ENCODE measurements at regions not wholly inside any gene's neighbourhood (a gene's known extent, or its start where the extent isn't known, plus 50 kb on each side); places are given as distances from the start of the nearest gene placed in this dataset.
"Not testable (repeated sequence)": the region's sequence is repeated elsewhere in the genome, so short reads cannot be mapped to it uniquely, and the experiment has no call there.

GRCh38 chr18:59810735-59811520 lies 88.9 kb upstream of the PMAIP1 start:
- Histone ChIP-seq H3K27me3 (no peaks in the 10 kb centered on the region), H3K4me3 (no peak overlapping the region), H3K4me2 (no peak overlapping the region), H3K9me3 (replicated peaks in 1 of 11) (no peaks in the 10 kb centered on the region), H3K27ac (no peak overlapping the region), H3K4me1 (no peaks in the 10 kb centered on the region), H3K9ac (no peak overlapping the region), H3K36me3 (no peaks in the 10 kb centered on the region), H4K20me1 (no peaks in the 10 kb centered on the region)
- no peak for TF ChIP-seq Cebpa-rat (IDR thresholded peaks at IDR 0.05)

DNA sequence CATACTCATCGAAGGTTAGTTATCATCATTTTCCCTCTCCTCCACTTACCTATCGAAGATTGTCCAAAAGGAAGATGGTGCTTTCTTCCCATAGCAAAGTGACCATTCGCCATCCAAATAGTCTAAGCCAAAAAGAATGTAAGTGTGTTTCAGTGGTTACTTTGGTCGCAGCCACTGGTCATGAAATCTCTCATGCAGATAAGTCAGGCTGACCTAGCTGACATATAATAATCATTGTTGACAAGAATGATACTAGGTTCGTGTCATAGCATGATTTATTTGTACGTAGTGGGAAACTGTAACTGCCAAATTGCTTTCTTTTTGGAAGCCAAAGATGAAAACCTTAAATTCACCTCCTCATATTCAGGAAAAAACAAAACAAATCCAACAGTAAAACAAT lies 89.6 kb upstream of the PMAIP1 start:
- no peak for TF ChIP-seq Cebpa-rat (IDR thresholded peaks at IDR 0.05)
- Histone ChIP-seq H4K20me1 (no peaks in the 10 kb centered on the region), H3K4me2 (no peak overlapping the region), H3K27ac (no peak overlapping the region), H3K27me3 (no peaks in the 10 kb centered on the region), H3K9me3 (replicated peaks in 1 of 11) (no peaks in the 10 kb centered on the region), H3K9ac (no peak overlapping the region), H3K4me3 (no peak overlapping the region), H3K4me1 (no peaks in the 10 kb centered on the region), H3K36me3 (no peaks in the 10 kb centered on the region)

DNA sequence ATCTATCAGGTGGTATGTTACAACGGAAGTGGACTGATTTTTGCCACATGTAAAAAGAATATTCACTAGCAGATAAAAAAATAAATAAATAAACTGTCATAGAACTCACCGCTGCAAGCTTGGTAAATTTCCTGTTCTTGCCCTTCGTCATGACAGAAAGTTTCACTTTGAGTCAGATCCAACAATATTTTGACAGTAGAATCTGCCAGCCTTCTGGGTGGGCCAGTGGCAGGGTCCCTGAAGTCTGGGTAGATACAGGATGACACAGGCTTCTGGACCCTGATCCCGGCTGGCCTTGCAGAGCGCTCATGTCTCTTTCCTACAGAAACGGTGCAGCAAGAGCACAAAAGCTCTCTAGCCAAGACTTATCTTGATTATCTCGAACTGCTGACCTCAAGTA lies 97.8 kb upstream of the PMAIP1 start:
- Histone ChIP-seq H3K4me2 (peak overlapping the region; percentile 14 to 75 (median 53); a peak in 19 of 22 replicates), H3K27ac (no peak overlapping the region), H3K4me1 (peaks cover 8 to 12% (median 10%) of the 10 kb centered on the region in 10 experiments; a peak in 19 of 20 replicates), H3K9me3 (replicated peaks in 1 of 11) (no peaks in the 10 kb centered on the region), H4K20me1 (no peaks in the 10 kb centered on the region), H3K9ac (peak overlapping the region in 1 of 11 experiments; percentile 13; a peak in 1 of 22 replicates), H3K36me3 (no peaks in the 10 kb centered on the region), H3K4me3 (no peak overlapping the region), H3K27me3 (no peaks in the 10 kb centered on the region)
- TF ChIP-seq Cebpa-rat (IDR thresholded peaks at IDR 0.05): no peak

DNA sequence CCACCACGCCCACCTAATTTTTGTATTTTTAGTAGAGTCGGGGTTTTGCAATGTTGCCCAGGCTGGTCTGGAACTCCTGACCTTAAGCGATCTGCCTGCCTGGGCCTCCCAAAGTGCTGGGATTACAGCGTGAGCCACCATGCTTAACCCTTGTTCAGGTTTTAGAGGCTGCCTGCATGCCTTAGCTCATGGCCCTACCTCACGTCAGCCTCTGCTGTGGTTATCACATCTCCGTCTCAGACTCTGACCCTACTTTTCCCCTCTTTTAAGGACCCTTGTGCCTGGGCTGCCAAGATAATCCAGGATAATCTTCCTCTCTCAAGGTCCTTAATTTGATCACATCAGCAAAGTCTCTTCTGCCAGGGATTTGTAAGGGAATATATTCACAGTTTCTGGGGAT lies 98.2 kb upstream of the PMAIP1 start:
- Histone ChIP-seq H3K9me3 (replicated peaks in 1 of 11) (no peaks in the 10 kb centered on the region), H3K4me1 (peaks cover 8 to 12% (median 10%) of the 10 kb centered on the region in 10 experiments; a peak in 19 of 20 replicates), H3K4me3 (no peak overlapping the region), H3K4me2 (peak overlapping the region; percentile 14 to 75 (median 53); a peak in 17 of 22 replicates), H3K27ac (no peak overlapping the region), H3K27me3 (no peaks in the 10 kb centered on the region), H3K9ac (peak overlapping the region in 1 of 11 experiments; percentile 13; a peak in 1 of 22 replicates), H4K20me1 (no peaks in the 10 kb centered on the region), H3K36me3 (no peaks in the 10 kb centered on the region)
- no peak for TF ChIP-seq Cebpa-rat (IDR thresholded peaks at IDR 0.05)

DNA sequence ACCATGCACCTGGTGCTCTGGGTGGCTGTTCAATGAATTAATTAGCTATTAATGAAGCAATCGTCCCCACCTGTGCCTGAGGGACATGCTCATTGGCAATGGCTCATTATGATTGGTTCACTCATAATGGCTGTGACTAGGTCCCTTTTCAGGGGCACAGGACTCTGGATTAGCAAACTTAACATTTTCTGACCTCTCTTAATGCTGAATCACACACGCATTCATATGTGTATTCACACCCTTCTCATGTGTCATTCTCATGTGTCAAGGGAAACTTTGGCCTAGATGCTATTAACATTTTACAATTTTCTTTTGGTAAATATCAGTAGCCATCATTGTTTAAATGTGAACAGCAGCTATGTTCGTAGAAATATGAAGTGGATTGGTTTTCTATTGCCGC lies 98.9 kb upstream of the PMAIP1 start:
- peaks cover 8 to 12% (median 10%) of the 10 kb centered on the region in 10 experiments; a peak in 19 of 20 replicates for H3K4me1 ChIP-seq
- no peak overlapping the region for H3K27ac ChIP-seq
- no peak overlapping the region for H3K9ac ChIP-seq
- H4K20me1 ChIP-seq: no peaks in the 10 kb centered on the region
- no peak overlapping the region for H3K4me3 ChIP-seq
- no peaks in the 10 kb centered on the region for H3K36me3 ChIP-seq
- no peak overlapping the region for H3K4me2 ChIP-seq
- no peak for TF ChIP-seq Cebpa-rat (IDR thresholded peaks at IDR 0.05)
- no peaks in the 10 kb centered on the region for H3K27me3 ChIP-seq
- H3K9me3 ChIP-seq (replicated peaks in 1 of 11): no peaks in the 10 kb centered on the region

- Histone ChIP-seq H3K36me3 (no peaks in the 10 kb centered on the region), H3K9me3 (replicated peaks in 1 of 11) (no peaks in the 10 kb centered on the region), H3K9ac (no peak overlapping the region), H3K27me3 (no peaks in the 10 kb centered on the region), H3K4me3 (no peak overlapping the region), H3K27ac (no peak overlapping the region), H4K20me1 (no peaks in the 10 kb centered on the region), H3K4me1 (peaks cover 8 to 12% (median 10%) of the 10 kb centered on the region in 10 experiments; a peak in 19 of 20 replicates), H3K4me2 (no peak overlapping the region)
- no peak for TF ChIP-seq Cebpa-rat (IDR thresholded peaks at IDR 0.05)
Measured at GRCh38 chr18:59799383-59800015, 100.3 kb upstream of the PMAIP1 start.

GRCh38 chr18:59795882-59796281 lies 98.7 kb upstream of the CCBE1 start:
- no peaks in the 10 kb centered on the region for H3K4me1 ChIP-seq
- H3K27ac ChIP-seq: no peak overlapping the region
- no peaks in the 10 kb centered on the region for H3K27me3 ChIP-seq
- no peak for TF ChIP-seq Cebpa-rat (IDR thresholded peaks at IDR 0.05)
- no peaks in the 10 kb centered on the region for H3K36me3 ChIP-seq
- no peak overlapping the region for H3K4me3 ChIP-seq
- H4K20me1 ChIP-seq: no peaks in the 10 kb centered on the region
- H3K4me2 ChIP-seq: no peak overlapping the region
- no peak overlapping the region for H3K9ac ChIP-seq
- no peaks in the 10 kb centered on the region for H3K9me3 ChIP-seq (replicated peaks in 1 of 11)

GRCh38 chr18:59792353-59792752 lies 95.1 kb upstream of the CCBE1 start:
- H3K36me3 ChIP-seq: no peaks in the 10 kb centered on the region
- H4K20me1 ChIP-seq: no peaks in the 10 kb centered on the region
- no peak overlapping the region for H3K27ac ChIP-seq
- no peaks in the 10 kb centered on the region for H3K27me3 ChIP-seq
- no peak overlapping the region for H3K4me2 ChIP-seq
- H3K4me3 ChIP-seq: no peak overlapping the region
- H3K4me1 ChIP-seq: no peaks in the 10 kb centered on the region
- no peak overlapping the region for H3K9ac ChIP-seq
- TF ChIP-seq Cebpa-rat (IDR thresholded peaks at IDR 0.05): no peak
- H3K9me3 ChIP-seq (replicated peaks in 1 of 11): peaks cover 0 to 3% (median 0%) of the 10 kb centered on the region in 11 experiments; a peak in 1 of 22 replicates

DNA sequence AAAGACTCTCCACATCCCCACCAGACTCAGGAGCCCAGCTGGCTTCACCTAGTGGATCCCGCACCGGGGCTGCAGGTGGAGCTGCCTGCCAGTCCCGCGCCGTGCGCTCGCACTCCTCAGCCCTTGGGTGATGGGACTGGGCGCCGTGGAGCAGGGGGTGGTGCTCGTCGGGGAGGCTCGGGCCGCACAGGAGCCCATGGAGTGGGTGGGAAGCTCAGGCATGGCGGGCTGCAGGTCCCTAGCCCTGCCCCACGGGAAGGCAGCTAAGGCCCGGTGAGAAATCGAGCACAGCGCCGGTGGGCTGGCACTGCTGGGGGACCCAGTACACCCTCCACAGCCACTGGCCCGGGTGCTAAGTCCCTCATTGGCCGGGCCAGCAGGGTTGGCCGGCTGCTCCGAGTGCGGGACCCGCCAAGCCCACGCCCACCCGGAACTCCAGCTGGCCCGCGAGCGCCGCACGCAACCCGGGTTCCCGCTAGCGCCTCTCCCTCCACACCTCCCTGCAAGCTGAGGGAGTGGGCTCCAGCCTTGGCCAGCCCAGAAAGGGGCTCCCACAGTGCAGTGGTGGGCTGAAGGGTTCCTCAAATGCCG lies 93.2 kb upstream of the CCBE1 start:
- H3K36me3 ChIP-seq; H3K27me3 ChIP-seq; H3K9me3 ChIP-seq (replicated peaks in 1 of 11); H3K27ac ChIP-seq; H3K9ac ChIP-seq; H4K20me1 ChIP-seq; H3K4me3 ChIP-seq; H3K4me1 ChIP-seq; H3K4me2 ChIP-seq: not testable (repeated sequence)

Measured in BLaER1 treated with 17β-estradiol and CSF1 and Interleukin-3, amounts not matched to agents 10 nM and 100 nM (cell line).